ENCODE measurements at regions not wholly inside any gene's neighbourhood (a gene's known extent, or its start where the extent isn't known, plus 50 kb on each side); places are given as distances from the start of the nearest gene placed in this dataset.
"Not testable (repeated sequence)": the region's sequence is repeated elsewhere in the genome, so short reads cannot be mapped to it uniquely, and the experiment has no call there.

- no peaks in the 10 kb centered on the region for H3K36me3 ChIP-seq (replicated peaks)
- H3K4me3 ChIP-seq (ENCODE audit: low read depth, low read length): no peak overlapping the region
- no peak for DNase-seq
- in situ Hi-C loops (cut with HindIII; ENCODE audit: low pct_ligation_motif_present, low sequenced_read_pairs): no loop called here
- H3K27me3 ChIP-seq (replicated peaks): no peaks in the 10 kb centered on the region
- TF ChIP-seq CTCF (IDR thresholded peaks at IDR 0.05; ENCODE audit: low read depth, low read length, missing control alignments): no peak
- no peak overlapping the region for H3K27ac ChIP-seq
These were observed 723.4 kb downstream of the TRHDE start for GRCh38 chr12:72995616-72996015.

GRCh38 chr12:73001806-73002205 is 729.6 kb downstream of the TRHDE start:
- DNase-seq; H3K36me3 ChIP-seq (replicated peaks); H3K4me3 ChIP-seq (ENCODE audit: low read depth, low read length); H3K27ac ChIP-seq; in situ Hi-C loops (cut with HindIII; ENCODE audit: low pct_ligation_motif_present, low sequenced_read_pairs); H3K27me3 ChIP-seq (replicated peaks): not testable (repeated sequence)

- H3K4me3 ChIP-seq (ENCODE audit: low read depth, low read length); H3K36me3 ChIP-seq (replicated peaks); H3K27ac ChIP-seq; H3K27me3 ChIP-seq (replicated peaks); in situ Hi-C loops (cut with HindIII; ENCODE audit: low pct_ligation_motif_present, low sequenced_read_pairs); DNase-seq: not testable (repeated sequence)
These were observed 730.3 kb downstream of the TRHDE start for GRCh38 chr12:73002504-73002903.

GRCh38 chr12:73009138-73009834 is 737.1 kb downstream of the TRHDE start:
- H3K4me3 ChIP-seq (ENCODE audit: low read depth, low read length); in situ Hi-C loops (cut with HindIII; ENCODE audit: low pct_ligation_motif_present, low sequenced_read_pairs); H3K27me3 ChIP-seq (replicated peaks); H3K36me3 ChIP-seq (replicated peaks); H3K27ac ChIP-seq; DNase-seq: not testable (repeated sequence)

GRCh38 chr12:73017981-73018380 is 745.8 kb downstream of the TRHDE start:
- H3K4me3 ChIP-seq (ENCODE audit: low read depth, low read length): no peak overlapping the region
- in situ Hi-C loops (cut with HindIII; ENCODE audit: low pct_ligation_motif_present, low sequenced_read_pairs): no loop called here
- no peak overlapping the region for H3K27ac ChIP-seq
- DNase-seq: no peak
- no peaks in the 10 kb centered on the region for H3K36me3 ChIP-seq (replicated peaks)
- H3K27me3 ChIP-seq (replicated peaks): no peaks in the 10 kb centered on the region
- no peak for TF ChIP-seq CTCF (IDR thresholded peaks at IDR 0.05; ENCODE audit: low read depth, low read length, missing control alignments)

GRCh38 chr12:73053893-73054292 is 781.7 kb downstream of the TRHDE start:
- Histone ChIP-seq H3K27ac (no peak overlapping the region), H3K4me3 (ENCODE audit: low read depth, low read length) (no peak overlapping the region), H3K27me3 (replicated peaks) (no peaks in the 10 kb centered on the region), H3K36me3 (replicated peaks) (no peaks in the 10 kb centered on the region)
- no peak for TF ChIP-seq CTCF (IDR thresholded peaks at IDR 0.05; ENCODE audit: low read depth, low read length, missing control alignments)
- no peak for DNase-seq
- in situ Hi-C loops (cut with HindIII; ENCODE audit: low pct_ligation_motif_present, low sequenced_read_pairs): no loop called here

GRCh38 chr12:73057428-73057827 is 785.3 kb downstream of the TRHDE start:
- Histone ChIP-seq H3K4me3 (ENCODE audit: low read depth, low read length) (no peak overlapping the region), H3K36me3 (replicated peaks) (no peaks in the 10 kb centered on the region), H3K27me3 (replicated peaks) (no peaks in the 10 kb centered on the region), H3K27ac (no peak overlapping the region)
- TF ChIP-seq CTCF (IDR thresholded peaks at IDR 0.05; ENCODE audit: low read depth, low read length, missing control alignments): no peak
- in situ Hi-C loops (cut with HindIII; ENCODE audit: low pct_ligation_motif_present, low sequenced_read_pairs): no loop called here
- no peak for DNase-seq

Measured in brain microvascular endothelial cell (primary cell).